22Rv1 (cell line): ENCODE measurements at regions not wholly inside any gene's neighbourhood (a gene's known extent, or its start where the extent isn't known, plus 50 kb on each side); places are given as distances from the start of the nearest gene placed in this dataset.

Experiments
- CTCF ChIP-seq: fragments of 450-650 bp; IDR thresholded peaks from 2 replicates; pipeline ENCODE4 v1.5.1; 2017; ENCODE audit warnings: mild to moderate bottlenecking
- ZFX ChIP-seq: fragments of 450-650 bp; IDR thresholded peaks from 2 replicates; pipeline ENCODE4 v1.6.1; 2017; ENCODE audit warnings: antibody characterized with exemption, borderline replicate concordance

GRCh38 chr15:77546050-77546501 lies 86.6 kb downstream of the LINGO1 start:
- TF ChIP-seq CTCF (no peak), ZFX (no peak)
